Gastrocnemius medialis (tissue), 4 donors: ENCODE measurements at regions not wholly inside any gene's neighbourhood (a gene's known extent, or its start where the extent isn't known, plus 50 kb on each side); places are given as distances from the start of the nearest gene placed in this dataset.

Experiments
- POLR2A ChIP-seq, 2 donors: fragments of 450-650 bp; IDR thresholded peaks; one replicate each; pipeline ENCODE4 v1.6.1; 2017; ENCODE audit warnings: antibody characterized with exemption in 2 of 2, mild to moderate bottlenecking in 2 of 2, moderate library complexity in 2 of 2
- TF ChIP-seq, protein P1 (sequence below), 5 experiments: fragments of 450-650 bp in 3 of 5; fragments of 200-600 bp in 2 of 5; sonication (generic) in 2 of 5; IDR thresholded peaks in 4 of 5; conservative IDR thresholded peaks in 1 of 5; 1 replicate in 4 of 5; 2 replicates in 1 of 5; pipeline ENCODE4 v1.5.1; 2016 to 2019; ENCODE audit warnings: antibody characterized with exemption in 5 of 5, mild to moderate bottlenecking in 3 of 5, moderate library complexity in 3 of 5

DNA sequence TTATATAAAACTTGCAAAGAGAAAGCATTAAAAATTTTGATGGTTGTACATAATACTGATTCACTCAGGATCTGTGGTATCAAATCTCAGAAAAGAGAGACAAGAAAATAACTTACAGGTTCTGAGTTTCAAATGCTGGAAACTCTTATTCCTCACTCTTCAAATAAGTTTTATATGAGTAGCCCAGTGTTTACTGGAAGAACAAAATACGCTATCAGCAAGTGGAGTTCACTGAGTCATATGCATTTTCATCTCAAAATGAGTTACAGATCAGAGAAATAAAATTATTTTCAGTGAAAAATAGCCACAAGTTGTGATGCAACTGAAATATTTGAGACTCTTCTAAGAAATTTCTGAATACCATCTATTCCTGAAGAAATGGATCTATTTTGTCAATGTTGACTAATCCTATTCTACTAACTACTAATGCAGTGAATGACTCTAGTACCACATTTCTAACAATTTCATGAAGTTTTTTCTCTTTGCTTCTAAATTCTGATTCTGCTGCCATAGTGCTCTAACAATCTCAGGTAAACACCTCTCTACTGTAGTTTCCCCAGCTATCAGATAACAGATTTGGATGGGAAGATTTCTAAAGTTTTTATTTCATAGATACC, 391.7 kb downstream of the ZEB2 start:
- TF ChIP-seq, protein P1, sequence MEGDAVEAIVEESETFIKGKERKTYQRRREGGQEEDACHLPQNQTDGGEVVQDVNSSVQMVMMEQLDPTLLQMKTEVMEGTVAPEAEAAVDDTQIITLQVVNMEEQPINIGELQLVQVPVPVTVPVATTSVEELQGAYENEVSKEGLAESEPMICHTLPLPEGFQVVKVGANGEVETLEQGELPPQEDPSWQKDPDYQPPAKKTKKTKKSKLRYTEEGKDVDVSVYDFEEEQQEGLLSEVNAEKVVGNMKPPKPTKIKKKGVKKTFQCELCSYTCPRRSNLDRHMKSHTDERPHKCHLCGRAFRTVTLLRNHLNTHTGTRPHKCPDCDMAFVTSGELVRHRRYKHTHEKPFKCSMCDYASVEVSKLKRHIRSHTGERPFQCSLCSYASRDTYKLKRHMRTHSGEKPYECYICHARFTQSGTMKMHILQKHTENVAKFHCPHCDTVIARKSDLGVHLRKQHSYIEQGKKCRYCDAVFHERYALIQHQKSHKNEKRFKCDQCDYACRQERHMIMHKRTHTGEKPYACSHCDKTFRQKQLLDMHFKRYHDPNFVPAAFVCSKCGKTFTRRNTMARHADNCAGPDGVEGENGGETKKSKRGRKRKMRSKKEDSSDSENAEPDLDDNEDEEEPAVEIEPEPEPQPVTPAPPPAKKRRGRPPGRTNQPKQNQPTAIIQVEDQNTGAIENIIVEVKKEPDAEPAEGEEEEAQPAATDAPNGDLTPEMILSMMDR (IDR thresholded peaks at IDR 0.05 in 4 of 5, conservative IDR thresholded peaks at IDR 0.05 in 1 of 5): no peak
- no peak for TF ChIP-seq POLR2A (IDR thresholded peaks at IDR 0.05)
